MM.1S (cell line): ENCODE measurements at regions not wholly inside any gene's neighbourhood (a gene's known extent, or its start where the extent isn't known, plus 50 kb on each side); places are given as distances from the start of the nearest gene placed in this dataset.

Experiments
- DNase-seq: peaks from one replicate; pipeline ENCODE4 v3.0.0-alpha.2; 2015
- H2AFZ ChIP-seq: fragments of 300-600 bp; sonication (generic); 2 replicates; pipeline ENCODE4 v1.6.0; 2016; ENCODE audit warnings: antibody characterized with exemption, low read length
- H3F3A ChIP-seq: fragments of 300-600 bp; sonication (generic); 2 replicates; pipeline ENCODE4 v1.6.1; 2016; ENCODE audit warnings: mild to moderate bottlenecking, antibody characterized with exemption, low read length, moderate library complexity, mixed read lengths; ENCODE audit not compliant: insufficient read depth
- H3K27ac ChIP-seq: fragments of 300-600 bp; sonication (generic); 2 replicates; pipeline ENCODE4 v1.5.1; 2016; ENCODE audit warnings: mild to moderate bottlenecking, low read length
- H3K27me3 ChIP-seq: fragments of 300-600 bp; sonication (generic); replicated peaks from 2 replicates; pipeline ENCODE4 v1.6.0; 2016; ENCODE audit warnings: low read length; ENCODE audit not compliant: insufficient read depth
- H3K36me3 ChIP-seq: fragments of 300-600 bp; sonication (generic); replicated peaks from 2 replicates; pipeline ENCODE4 v1.6.1; 2016; ENCODE audit warnings: mild to moderate bottlenecking, low read length, mixed read lengths; ENCODE audit not compliant: insufficient read depth
- H3K4me1 ChIP-seq: fragments of 300-600 bp; sonication (generic); 2 replicates; pipeline ENCODE4 v1.6.1; 2016; ENCODE audit warnings: low read length, mixed read lengths
- H3K4me2 ChIP-seq: fragments of 300-600 bp; sonication (generic); 2 replicates; pipeline ENCODE4 v1.6.0; 2016; ENCODE audit warnings: low read depth, low read length
- H3K4me3 ChIP-seq: fragments of 300-600 bp; sonication (generic); 2 replicates; pipeline ENCODE4 v1.5.1; 2016; ENCODE audit warnings: low read length, mixed read lengths
- H3K79me2 ChIP-seq: fragments of 300-600 bp; sonication (generic); 2 replicates; pipeline ENCODE4 v1.6.1; 2016; ENCODE audit warnings: mixed run types, low read length, mixed read lengths
- H3K9ac ChIP-seq: fragments of 300-600 bp; sonication (generic); 2 replicates; pipeline ENCODE4 v1.6.1; 2016; ENCODE audit warnings: low read length, mixed read lengths
- H3K9me2 ChIP-seq: fragments of 300-600 bp; sonication (generic); replicated peaks from 2 replicates; pipeline ENCODE4 v1.6.1; 2016; ENCODE audit warnings: mild to moderate bottlenecking, low read length, mixed read lengths; ENCODE audit not compliant: insufficient read depth
- H3K9me3 ChIP-seq: fragments of 300-600 bp; sonication (generic); replicated peaks from 2 replicates; pipeline ENCODE4 v1.6.1; 2016; ENCODE audit warnings: mild to moderate bottlenecking, low read length, mixed read lengths; ENCODE audit not compliant: insufficient read depth
- H4K20me1 ChIP-seq: fragments of 300-600 bp; sonication (generic); 2 replicates; pipeline ENCODE4 v1.6.1; 2016; ENCODE audit warnings: mild to moderate bottlenecking, low read length, moderate library complexity, mixed read lengths; ENCODE audit not compliant: insufficient read depth
- CTCF ChIP-seq: fragments of 300-600 bp; sonication (generic); IDR thresholded peaks from 2 replicates; pipeline ENCODE4 v1.5.1; 2016; ENCODE audit warnings: antibody characterized with exemption, low read length, mixed read lengths
- EZH2 ChIP-seq: fragments of 300-600 bp; sonication (generic); optimal IDR thresholded peaks from 2 replicates; pipeline ENCODE3; 2017; ENCODE audit warnings: low read depth, mild to moderate bottlenecking, antibody characterized with exemption, low read length, mixed read lengths
- EZH2phosphoT487 ChIP-seq: fragments of 300-600 bp; sonication (generic); IDR thresholded peaks from 2 replicates; pipeline ENCODE4 v1.6.1; 2018; ENCODE audit warnings: antibody characterized with exemption, low read length

GRCh38 chr12:79522989-79523386, 167.8 kb downstream of the PAWR start:
- H3K27me3 ChIP-seq: no peaks in the 10 kb centered on the region
- H3K4me2 ChIP-seq: no peak overlapping the region
- no peak overlapping the region for H3K27ac ChIP-seq
- no peaks in the 10 kb centered on the region for H3F3A ChIP-seq
- DNase-seq: no peak
- TF ChIP-seq EZH2 (no peak), CTCF (no peak), EZH2phosphoT487 (no peak)
- H3K4me3 ChIP-seq: no peak overlapping the region
- no peaks in the 10 kb centered on the region for H3K9me2 ChIP-seq
- H3K9ac ChIP-seq: no peak overlapping the region
- no peaks in the 10 kb centered on the region for H3K9me3 ChIP-seq
- no peaks in the 10 kb centered on the region for H3K36me3 ChIP-seq
- H3K79me2 ChIP-seq: no peaks in the 10 kb centered on the region
- no peaks in the 10 kb centered on the region for H4K20me1 ChIP-seq
- no peaks in the 10 kb centered on the region for H3K4me1 ChIP-seq
- H2AFZ ChIP-seq: no peak overlapping the region

- no peaks in the 10 kb centered on the region for H3K79me2 ChIP-seq
- no peak overlapping the region for H3K27ac ChIP-seq
- H3K4me1 ChIP-seq: no peaks in the 10 kb centered on the region
- no peaks in the 10 kb centered on the region for H3F3A ChIP-seq
- H2AFZ ChIP-seq: no peak overlapping the region
- H3K9ac ChIP-seq: no peak overlapping the region
- TF ChIP-seq CTCF (no peak), EZH2phosphoT487 (no peak), EZH2 (no peak)
- no peaks in the 10 kb centered on the region for H4K20me1 ChIP-seq
- no peaks in the 10 kb centered on the region for H3K9me2 ChIP-seq
- no peaks in the 10 kb centered on the region for H3K36me3 ChIP-seq
- H3K9me3 ChIP-seq: no peaks in the 10 kb centered on the region
- no peak overlapping the region for H3K4me3 ChIP-seq
- DNase-seq: no peak
- H3K4me2 ChIP-seq: no peak overlapping the region
- no peaks in the 10 kb centered on the region for H3K27me3 ChIP-seq
These were observed 168.3 kb downstream of the PAWR start for GRCh38 chr12:79522257-79522988.

GRCh38 chr12:79521576-79521975, 169.2 kb downstream of the PAWR start:
- H3K9me3 ChIP-seq: no peaks in the 10 kb centered on the region
- no peak for DNase-seq
- no peak overlapping the region for H3K4me2 ChIP-seq
- no peaks in the 10 kb centered on the region for H3K4me1 ChIP-seq
- H3F3A ChIP-seq: no peaks in the 10 kb centered on the region
- no peak overlapping the region for H2AFZ ChIP-seq
- H3K36me3 ChIP-seq: no peaks in the 10 kb centered on the region
- no peak overlapping the region for H3K9ac ChIP-seq
- no peaks in the 10 kb centered on the region for H4K20me1 ChIP-seq
- no peaks in the 10 kb centered on the region for H3K9me2 ChIP-seq
- H3K27ac ChIP-seq: no peak overlapping the region
- no peaks in the 10 kb centered on the region for H3K27me3 ChIP-seq
- no peaks in the 10 kb centered on the region for H3K79me2 ChIP-seq
- TF ChIP-seq CTCF (no peak), EZH2 (no peak), EZH2phosphoT487 (no peak)
- H3K4me3 ChIP-seq: no peak overlapping the region
